ENCODE measurements at regions not wholly inside any gene's neighbourhood (a gene's known extent, or its start where the extent isn't known, plus 50 kb on each side); places are given as distances from the start of the nearest gene placed in this dataset.

DNA sequence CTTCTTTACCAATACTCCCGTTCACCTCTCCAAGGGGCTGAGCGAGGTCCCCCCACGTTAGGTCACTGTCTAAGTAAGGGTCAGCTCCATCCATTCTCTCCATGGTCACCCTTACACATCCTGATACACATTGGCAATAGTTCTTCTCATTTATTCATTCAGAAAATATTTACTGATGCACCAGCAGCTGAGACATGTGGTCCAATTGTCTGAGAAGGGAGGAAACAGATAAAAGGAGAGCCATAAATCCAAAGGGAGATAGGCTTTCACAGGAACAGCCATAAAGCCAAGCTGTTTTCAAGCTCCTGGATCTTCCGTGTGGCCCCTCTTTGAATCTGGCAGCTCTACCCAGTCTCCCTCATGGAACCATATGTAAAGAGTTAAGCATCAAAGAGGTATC lies 121.2 kb downstream of the TXNL1 start (continued):
- no peak for TF ChIP-seq KDM5A (IDR thresholded peaks at IDR 0.05; ENCODE audit: low read length)

DNA sequence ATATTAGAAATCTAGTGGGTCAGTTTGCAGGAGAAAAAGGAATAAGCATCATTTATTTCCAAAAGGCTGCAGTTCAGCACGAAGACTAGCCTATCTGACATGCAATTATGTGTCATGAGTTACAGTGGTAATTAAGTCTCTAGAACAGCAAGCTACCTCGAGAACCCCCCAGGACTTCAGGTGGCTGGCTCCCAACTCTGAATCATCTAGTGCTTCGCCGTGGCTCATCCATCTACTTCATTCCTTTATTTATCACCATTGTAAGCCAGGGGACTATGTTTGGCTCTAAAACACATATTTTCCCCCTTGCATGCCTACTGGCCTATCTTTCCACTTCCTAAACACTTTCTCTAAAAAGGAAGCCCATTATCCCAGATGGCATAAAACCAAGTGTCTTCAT lies 121.6 kb downstream of the TXNL1 start:
- 92% methylated on average over 4 of the region's 4 CpGs; no CpG with 5 or more reads in 1 of the 2 experiments for whole genome bisulfite sequencing, 2 experiments (ENCODE audit: extremely low coverage in 1 of 2, insufficient coverage in 1 of 2, insufficient read length in 1 of 2, insufficient replicate concordance in 2 of 2, low coverage in 1 of 2, low lambda C conversion rate in 2 of 2, missing lambda C conversion rate in 1 of 2)
- no peak overlapping the region for H4K5ac ChIP-seq (ENCODE audit: insufficient read length, low read depth, low read length)
- no peak overlapping the region for H3K18ac ChIP-seq (ENCODE audit: extremely low read depth, low read length)
- no peaks in the 10 kb centered on the region for H3K9me3 ChIP-seq (ENCODE audit: insufficient read depth in 2 of 2, low read depth in 1 of 2, low read length in 1 of 2)
- no peak overlapping the region for H3K27ac ChIP-seq (ENCODE audit: low read depth, low read length)
- no peaks in the 10 kb centered on the region for H3K79me1 ChIP-seq (ENCODE audit: low read depth, low read length)
- H2BK15ac ChIP-seq (ENCODE audit: low read length) = no peak overlapping the region
- no peaks in the 10 kb centered on the region for H3K27me3 ChIP-seq (replicated peaks in 1 of 4; ENCODE audit: control insufficient read depth in 3 of 4, extremely low read depth in 1 of 4, insufficient read depth in 3 of 4, low read length in 3 of 4)
- no peaks in the 10 kb centered on the region; the same call in 1 of the 2 replicates for H3K23me2 ChIP-seq (ENCODE audit: low read depth, low read length)
- no peaks in the 10 kb centered on the region for H3K4me1 ChIP-seq (replicated peaks in 1 of 4; ENCODE audit: control insufficient read depth in 3 of 4, insufficient read depth in 4 of 4, low read length in 3 of 4)
- no peak overlapping the region for H2BK20ac ChIP-seq (ENCODE audit: low read length)
- H2AFZ ChIP-seq (ENCODE audit: low read length) = no peak overlapping the region
- H3K56ac ChIP-seq (replicated peaks; ENCODE audit: insufficient read length, low read depth, low read length) = no peak overlapping the region
- H2BK12ac ChIP-seq (ENCODE audit: low read depth, low read length) = no peak overlapping the region
- ChIA-PET POLR2A (ENCODE audit: partially characterized antibody) (no interaction called here), CTCF (ENCODE audit: partially characterized antibody) (no interaction called here)
- DNase-seq (ENCODE audit: low read depth in 1 of 2, low spot score in 2 of 2) = no peak
- no peak overlapping the region for H3K4me2 ChIP-seq (ENCODE audit: insufficient read depth in 1 of 2, low read depth in 2 of 2, low read length in 2 of 2)
- no peak overlapping the region for H3K14ac ChIP-seq (ENCODE audit: insufficient read length)
- H4K20me1 ChIP-seq (replicated peaks in 1 of 2; ENCODE audit: control insufficient read depth in 1 of 2, insufficient read depth in 2 of 2, low read length in 2 of 2) = no peaks in the 10 kb centered on the region
- H2BK5ac ChIP-seq (ENCODE audit: low read depth, low read length) = no peak overlapping the region
- H3K79me2 ChIP-seq (ENCODE audit: control insufficient read depth in 1 of 2, insufficient read depth in 2 of 2, low read length in 2 of 2) = no peaks in the 10 kb centered on the region
- H4K91ac ChIP-seq (replicated peaks; ENCODE audit: insufficient read length, low read length) = no peak overlapping the region
- H2BK120ac ChIP-seq (replicated peaks; ENCODE audit: low read depth, low read length) = no peak overlapping the region
- no peak for FAIRE-seq
- H3K36me3 ChIP-seq (ENCODE audit: control insufficient read depth in 2 of 4, insufficient read depth in 4 of 4, low read length in 3 of 4) = no peaks in the 10 kb centered on the region
- no peak overlapping the region for H3K4ac ChIP-seq (replicated peaks; ENCODE audit: insufficient read length, low read depth, low read length)
- no peak overlapping the region for H3K4me3 ChIP-seq (ENCODE audit: extremely low read depth in 1 of 4, insufficient read depth in 2 of 4, low read depth in 3 of 4, low read length in 4 of 4)
- H4K8ac ChIP-seq (ENCODE audit: extremely low read depth, insufficient read depth, low read length) = no peak overlapping the region
- H3K9ac ChIP-seq (replicated peaks in 1 of 4; ENCODE audit: extremely low read depth in 1 of 4, low read depth in 3 of 4, low read length in 3 of 4) = no peak overlapping the region
- H3K23ac ChIP-seq (ENCODE audit: insufficient read length) = no peak overlapping the region
- H2AK5ac ChIP-seq (ENCODE audit: low read depth, low read length) = no peak overlapping the region
- TF ChIP-seq BRCA1 (IDR thresholded peaks at IDR 0.05; ENCODE audit: low read depth, low read length) (no peak), RFX5 (IDR thresholded peaks at IDR 0.05; ENCODE audit: borderline replicate concordance, low read depth, low read length) (no peak), RAD21 (IDR thresholded peaks at IDR 0.05 in 1 of 2, conservative IDR thresholded peaks at IDR 0.05 in 1 of 2; ENCODE audit: low read depth in 2 of 2, low read length in 2 of 2) (no peak), TBP (IDR thresholded peaks at IDR 0.05; ENCODE audit: low read depth, low read length) (no peak), HDAC2 (IDR thresholded peaks at IDR 0.05; ENCODE audit: borderline replicate concordance in 1 of 2, low read depth in 2 of 2, low read length in 2 of 2) (no peak), FOSL1 (IDR thresholded peaks at IDR 0.05; ENCODE audit: insufficient read depth, low read depth, low read length) (no peak), HDAC6 (IDR thresholded peaks at IDR 0.05; ENCODE audit: low read depth, low read length) (no peak), POLR2A (IDR thresholded peaks at IDR 0.05; ENCODE audit: control extremely low read depth in 1 of 2, low read depth in 2 of 2, low read length in 2 of 2) (no peak), ASH2L (IDR thresholded peaks at IDR 0.05; ENCODE audit: low read length) (no peak), POU5F1 (IDR thresholded peaks at IDR 0.05; ENCODE audit: low read depth, low read length) (no peak), SRF (IDR thresholded peaks at IDR 0.05; ENCODE audit: low read depth, low read length) (no peak), BACH1 (IDR thresholded peaks at IDR 0.05; ENCODE audit: low read length) (no peak)
- TF ChIP-seq, protein P1, sequence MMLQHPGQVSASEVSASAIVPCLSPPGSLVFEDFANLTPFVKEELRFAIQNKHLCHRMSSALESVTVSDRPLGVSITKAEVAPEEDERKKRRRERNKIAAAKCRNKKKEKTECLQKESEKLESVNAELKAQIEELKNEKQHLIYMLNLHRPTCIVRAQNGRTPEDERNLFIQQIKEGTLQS (IDR thresholded peaks at IDR 0.05; ENCODE audit: insufficient read depth, low read depth, low read length) = no peak

All from H1 (cell line).